Neural cell (in vitro differentiated cells): ENCODE measurements at regions not wholly inside any gene's neighbourhood (a gene's known extent, or its start where the extent isn't known, plus 50 kb on each side); places are given as distances from the start of the nearest gene placed in this dataset.

Source experiments
- H2AFZ ChIP-seq: fragments of 200-600, 300-800 bp; sonication (generic), shearing (Covaris generic); 2 replicates; pipeline ENCODE4 v1.6.0; 2014; ENCODE audit warnings: low read depth, mild to moderate bottlenecking, antibody characterized with exemption, low read length, moderate library complexity
- H3F3A ChIP-seq: fragments of 200-600 bp; shearing (Covaris generic); 2 replicates; pipeline ENCODE4 v1.6.1; 2016; ENCODE audit warnings: mild to moderate bottlenecking, moderate library complexity, mixed read lengths, antibody characterized with exemption, low read length; ENCODE audit not compliant: insufficient read depth, poor library complexity, severe bottlenecking
- H3K27ac ChIP-seq: fragments of 200-600, 300-800 bp; sonication (generic), shearing (Covaris generic); 2 replicates; pipeline ENCODE4 v1.5.1; 2014; ENCODE audit warnings: mild to moderate bottlenecking, low read length, moderate library complexity
- H3K27me3 ChIP-seq: fragments of 300-800, 200-600 bp; sonication (generic), shearing (Covaris generic); 2 replicates; pipeline ENCODE4 v1.6.0; 2014; ENCODE audit warnings: mild to moderate bottlenecking, low read depth, low read length, moderate library complexity; ENCODE audit not compliant: insufficient read depth
- H3K36me3 ChIP-seq: fragments of 300-800, 200-600 bp; sonication (generic), shearing (Covaris generic); 2 replicates; pipeline ENCODE4 v1.5.1; 2014; ENCODE audit warnings: mild to moderate bottlenecking, antibody characterized with exemption, low read length, moderate library complexity; ENCODE audit not compliant: insufficient read depth
- H3K4me2 ChIP-seq: fragments of 300-800, 200-600 bp; sonication (generic), shearing (Covaris generic); 2 replicates; pipeline ENCODE4 v1.6.0; 2014; ENCODE audit warnings: mild to moderate bottlenecking, low read length
- H3K4me3 ChIP-seq: fragments of 300-800, 200-600 bp; sonication (generic), shearing (Covaris generic); 2 replicates; pipeline ENCODE4 v1.5.1; 2014; ENCODE audit warnings: mild to moderate bottlenecking, low read length, moderate library complexity
- H3K79me2 ChIP-seq: fragments of 200-600 bp; shearing (Covaris generic); replicated peaks from 2 replicates; pipeline ENCODE4 v1.6.0; 2014; ENCODE audit warnings: mild to moderate bottlenecking, low read length, moderate library complexity; ENCODE audit not compliant: insufficient read depth
- H3K9ac ChIP-seq: fragments of 300-800, 200-600 bp; sonication (generic), shearing (Covaris generic); 2 replicates; pipeline ENCODE4 v1.6.1; 2016; ENCODE audit warnings: mild to moderate bottlenecking, low read length, mixed read lengths
- H3K9me2 ChIP-seq: fragments of 200-600 bp; shearing (Covaris generic); 2 replicates; pipeline ENCODE4 v1.6.1; 2016; ENCODE audit warnings: mild to moderate bottlenecking, low read length, mixed read lengths; ENCODE audit not compliant: insufficient read depth
- H3K9me3 ChIP-seq: fragments of 200-600, 300-800 bp; sonication (generic), shearing (Covaris generic); 2 replicates; pipeline ENCODE4 v1.6.1; 2016; ENCODE audit warnings: mild to moderate bottlenecking, mixed run types, low read length, moderate library complexity, mixed read lengths
- H4K20me1 ChIP-seq: fragments of 200-600 bp; shearing (Covaris generic); 2 replicates; pipeline ENCODE4 v1.6.1; 2016; ENCODE audit warnings: mild to moderate bottlenecking, mixed run types; ENCODE audit not compliant: insufficient read depth
- EP300 ChIP-seq: fragments of 450-650 bp; conservative IDR thresholded peaks from 2 replicates; pipeline ENCODE4 v1.6.1; 2014; ENCODE audit warnings: antibody characterized with exemption, mild to moderate bottlenecking, moderate library complexity; ENCODE audit not compliant: poor library complexity, severe bottlenecking
- EZH2 ChIP-seq: fragments of 200-600, 300-800 bp; shearing (Covaris generic), sonication (generic); IDR thresholded peaks from 2 replicates; pipeline ENCODE4 v1.6.1; 2014; ENCODE audit warnings: antibody characterized with exemption, low read length, borderline replicate concordance, mild to moderate bottlenecking; ENCODE audit not compliant: insufficient read depth, poor library complexity, severe bottlenecking
- MXI1 ChIP-seq: fragments of 450-650 bp; conservative IDR thresholded peaks from 2 replicates; pipeline ENCODE4 v1.6.1; 2014; ENCODE audit warnings: antibody characterized with exemption, mild to moderate bottlenecking; ENCODE audit not compliant: poor library complexity, severe bottlenecking
- POLR2AphosphoS5 ChIP-seq: IDR thresholded peaks from 2 replicates; pipeline ENCODE4 v1.6.1; 2012
- RAD21 ChIP-seq: fragments of 450-650 bp; conservative IDR thresholded peaks from 2 replicates; pipeline ENCODE4 v1.6.1; 2014; ENCODE audit warnings: antibody characterized with exemption, mild to moderate bottlenecking, moderate library complexity
- SMC3 ChIP-seq: fragments of 450-650 bp; conservative IDR thresholded peaks from 2 replicates; pipeline ENCODE4 v1.6.1; 2014; ENCODE audit warnings: antibody characterized with exemption, mild to moderate bottlenecking, moderate library complexity; ENCODE audit not compliant: poor library complexity
- TAF1 ChIP-seq: IDR thresholded peaks from 2 replicates; pipeline ENCODE4 v1.6.1; 2012; ENCODE audit warnings: low read depth
- TF ChIP-seq, protein P1 (sequence below): fragments of 450-650 bp; IDR thresholded peaks from 2 replicates; pipeline ENCODE4 v1.5.1; 2014; ENCODE audit warnings: antibody characterized with exemption, mild to moderate bottlenecking, moderate library complexity; ENCODE audit not compliant: poor library complexity, severe bottlenecking
- TF ChIP-seq, protein P2 (sequence below): IDR thresholded peaks from 2 replicates; pipeline ENCODE4 v1.6.1; 2012; ENCODE audit warnings: borderline replicate concordance

DNA sequence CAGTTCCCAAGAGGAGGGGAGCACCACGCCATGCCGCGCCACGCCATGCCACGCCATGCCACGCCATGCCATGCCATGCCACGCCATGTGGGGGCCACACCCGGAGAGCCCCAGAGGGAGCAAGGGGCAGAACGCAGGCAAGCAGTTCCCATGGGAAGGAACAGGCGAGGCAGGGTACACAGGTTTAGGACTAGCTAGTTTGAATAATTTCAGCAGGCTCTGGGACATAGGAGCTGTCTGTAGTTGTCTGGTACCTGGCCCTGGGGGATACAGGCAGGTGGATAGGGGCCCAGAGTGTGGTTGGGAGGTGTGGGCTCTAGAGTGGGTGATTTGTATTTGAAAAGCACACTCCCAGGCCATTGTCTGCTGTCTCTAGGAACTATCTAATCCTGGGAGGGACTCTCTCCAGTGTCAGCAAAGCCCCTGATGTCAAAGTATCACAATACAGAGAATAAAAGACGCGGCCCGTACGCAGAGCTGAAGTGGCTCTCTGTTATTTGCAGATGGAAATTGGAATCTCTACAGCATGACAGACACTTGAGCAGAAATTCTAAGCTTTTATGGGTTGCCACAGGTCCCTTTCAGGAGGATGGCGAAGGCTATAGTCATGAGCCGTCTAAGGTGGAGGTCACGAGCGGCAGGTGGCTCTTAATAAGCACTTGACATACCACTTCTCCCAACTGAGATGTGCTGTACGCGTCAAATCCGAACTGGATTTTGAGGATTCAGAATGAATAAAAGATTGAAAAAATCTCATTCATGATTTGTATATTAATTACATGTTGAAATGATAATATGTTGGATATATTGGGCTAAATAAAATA is 220.8 kb upstream of the TNRC6C start:
- Histone ChIP-seq H3K36me3 (no peaks in the 10 kb centered on the region), H4K20me1 (no peaks in the 10 kb centered on the region), H3K9ac (no peak overlapping the region), H3K4me2 (no peak overlapping the region), H2AFZ (no peak overlapping the region), H3K27me3 (no peaks in the 10 kb centered on the region), H3K79me2 (no peaks in the 10 kb centered on the region), H3F3A (no peaks in the 10 kb centered on the region), H3K9me3 (no peaks in the 10 kb centered on the region), H3K27ac (no peak overlapping the region), H3K4me3 (no peak overlapping the region), H3K9me2 (no peaks in the 10 kb centered on the region)
- TF ChIP-seq MXI1: no peak
- TF ChIP-seq, protein P1, sequence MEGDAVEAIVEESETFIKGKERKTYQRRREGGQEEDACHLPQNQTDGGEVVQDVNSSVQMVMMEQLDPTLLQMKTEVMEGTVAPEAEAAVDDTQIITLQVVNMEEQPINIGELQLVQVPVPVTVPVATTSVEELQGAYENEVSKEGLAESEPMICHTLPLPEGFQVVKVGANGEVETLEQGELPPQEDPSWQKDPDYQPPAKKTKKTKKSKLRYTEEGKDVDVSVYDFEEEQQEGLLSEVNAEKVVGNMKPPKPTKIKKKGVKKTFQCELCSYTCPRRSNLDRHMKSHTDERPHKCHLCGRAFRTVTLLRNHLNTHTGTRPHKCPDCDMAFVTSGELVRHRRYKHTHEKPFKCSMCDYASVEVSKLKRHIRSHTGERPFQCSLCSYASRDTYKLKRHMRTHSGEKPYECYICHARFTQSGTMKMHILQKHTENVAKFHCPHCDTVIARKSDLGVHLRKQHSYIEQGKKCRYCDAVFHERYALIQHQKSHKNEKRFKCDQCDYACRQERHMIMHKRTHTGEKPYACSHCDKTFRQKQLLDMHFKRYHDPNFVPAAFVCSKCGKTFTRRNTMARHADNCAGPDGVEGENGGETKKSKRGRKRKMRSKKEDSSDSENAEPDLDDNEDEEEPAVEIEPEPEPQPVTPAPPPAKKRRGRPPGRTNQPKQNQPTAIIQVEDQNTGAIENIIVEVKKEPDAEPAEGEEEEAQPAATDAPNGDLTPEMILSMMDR: no peak
- TF ChIP-seq POLR2AphosphoS5: no peak
- no peak for TF ChIP-seq SMC3
- TF ChIP-seq TAF1: no peak
- no peak for TF ChIP-seq EP300
- TF ChIP-seq, protein P2, sequence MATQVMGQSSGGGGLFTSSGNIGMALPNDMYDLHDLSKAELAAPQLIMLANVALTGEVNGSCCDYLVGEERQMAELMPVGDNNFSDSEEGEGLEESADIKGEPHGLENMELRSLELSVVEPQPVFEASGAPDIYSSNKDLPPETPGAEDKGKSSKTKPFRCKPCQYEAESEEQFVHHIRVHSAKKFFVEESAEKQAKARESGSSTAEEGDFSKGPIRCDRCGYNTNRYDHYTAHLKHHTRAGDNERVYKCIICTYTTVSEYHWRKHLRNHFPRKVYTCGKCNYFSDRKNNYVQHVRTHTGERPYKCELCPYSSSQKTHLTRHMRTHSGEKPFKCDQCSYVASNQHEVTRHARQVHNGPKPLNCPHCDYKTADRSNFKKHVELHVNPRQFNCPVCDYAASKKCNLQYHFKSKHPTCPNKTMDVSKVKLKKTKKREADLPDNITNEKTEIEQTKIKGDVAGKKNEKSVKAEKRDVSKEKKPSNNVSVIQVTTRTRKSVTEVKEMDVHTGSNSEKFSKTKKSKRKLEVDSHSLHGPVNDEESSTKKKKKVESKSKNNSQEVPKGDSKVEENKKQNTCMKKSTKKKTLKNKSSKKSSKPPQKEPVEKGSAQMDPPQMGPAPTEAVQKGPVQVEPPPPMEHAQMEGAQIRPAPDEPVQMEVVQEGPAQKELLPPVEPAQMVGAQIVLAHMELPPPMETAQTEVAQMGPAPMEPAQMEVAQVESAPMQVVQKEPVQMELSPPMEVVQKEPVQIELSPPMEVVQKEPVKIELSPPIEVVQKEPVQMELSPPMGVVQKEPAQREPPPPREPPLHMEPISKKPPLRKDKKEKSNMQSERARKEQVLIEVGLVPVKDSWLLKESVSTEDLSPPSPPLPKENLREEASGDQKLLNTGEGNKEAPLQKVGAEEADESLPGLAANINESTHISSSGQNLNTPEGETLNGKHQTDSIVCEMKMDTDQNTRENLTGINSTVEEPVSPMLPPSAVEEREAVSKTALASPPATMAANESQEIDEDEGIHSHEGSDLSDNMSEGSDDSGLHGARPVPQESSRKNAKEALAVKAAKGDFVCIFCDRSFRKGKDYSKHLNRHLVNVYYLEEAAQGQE: no peak
- no peak for TF ChIP-seq RAD21

DNA sequence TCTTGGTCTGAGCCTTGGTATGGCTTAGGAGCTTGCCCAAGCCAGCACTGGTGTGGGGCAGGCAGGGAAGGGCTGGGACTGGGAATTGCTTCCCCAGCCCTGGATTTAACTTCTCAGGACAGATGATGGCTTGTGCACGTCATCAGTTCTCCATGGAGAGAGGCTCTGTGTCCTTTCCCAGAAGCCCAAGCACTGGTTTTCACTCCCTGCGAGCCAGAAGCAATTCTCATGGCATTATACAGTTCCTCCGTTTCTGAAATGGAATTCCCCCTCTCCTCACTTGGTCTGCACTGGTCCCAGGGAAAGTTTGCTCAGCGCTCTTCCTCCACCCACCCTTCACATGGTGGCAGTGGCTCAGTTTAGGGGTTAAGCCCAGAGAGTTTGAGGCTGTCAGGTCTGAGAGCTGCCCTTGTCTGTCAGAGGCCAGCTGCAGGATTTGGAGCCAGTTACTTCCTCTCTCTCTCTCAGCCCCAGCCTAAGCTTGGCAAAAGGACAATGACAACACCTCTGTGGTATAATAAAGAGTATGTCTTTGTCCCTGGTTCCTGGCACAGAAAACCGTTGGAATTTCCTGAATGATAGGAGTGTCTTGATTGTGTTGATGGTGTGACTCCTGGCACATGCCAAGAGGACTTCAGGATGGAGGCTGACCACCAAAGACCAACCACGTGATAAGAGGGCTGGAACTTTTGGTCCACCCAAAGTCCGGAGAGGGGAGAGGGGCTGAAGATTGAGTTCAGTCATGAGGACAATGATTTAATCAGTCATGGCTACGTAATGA is 219.6 kb upstream of the TNRC6C start:
- H4K20me1 ChIP-seq: no peaks in the 10 kb centered on the region
- H3K79me2 ChIP-seq: no peaks in the 10 kb centered on the region
- H3K9me3 ChIP-seq: no peaks in the 10 kb centered on the region
- H3K36me3 ChIP-seq: no peaks in the 10 kb centered on the region
- TF ChIP-seq, protein P2: no peak
- TF ChIP-seq, protein P1: no peak
- no peak for TF ChIP-seq POLR2AphosphoS5
- no peak for TF ChIP-seq EZH2
- TF ChIP-seq TAF1: no peak
- TF ChIP-seq MXI1: no peak
- no peak for TF ChIP-seq EP300
- TF ChIP-seq SMC3: no peak
- TF ChIP-seq RAD21: no peak
- no peaks in the 10 kb centered on the region for H3K9me2 ChIP-seq
- H2AFZ ChIP-seq: no peak overlapping the region
- H3K4me3 ChIP-seq: no peak overlapping the region
- H3K27ac ChIP-seq: no peak overlapping the region
- H3K9ac ChIP-seq: no peak overlapping the region
- H3F3A ChIP-seq: no peaks in the 10 kb centered on the region
- H3K4me2 ChIP-seq: no peak overlapping the region
- H3K27me3 ChIP-seq: no peaks in the 10 kb centered on the region
